ENCODE measurements at regions not wholly inside any gene's neighbourhood (a gene's known extent, or its start where the extent isn't known, plus 50 kb on each side); places are given as distances from the start of the nearest gene placed in this dataset.

DNA sequence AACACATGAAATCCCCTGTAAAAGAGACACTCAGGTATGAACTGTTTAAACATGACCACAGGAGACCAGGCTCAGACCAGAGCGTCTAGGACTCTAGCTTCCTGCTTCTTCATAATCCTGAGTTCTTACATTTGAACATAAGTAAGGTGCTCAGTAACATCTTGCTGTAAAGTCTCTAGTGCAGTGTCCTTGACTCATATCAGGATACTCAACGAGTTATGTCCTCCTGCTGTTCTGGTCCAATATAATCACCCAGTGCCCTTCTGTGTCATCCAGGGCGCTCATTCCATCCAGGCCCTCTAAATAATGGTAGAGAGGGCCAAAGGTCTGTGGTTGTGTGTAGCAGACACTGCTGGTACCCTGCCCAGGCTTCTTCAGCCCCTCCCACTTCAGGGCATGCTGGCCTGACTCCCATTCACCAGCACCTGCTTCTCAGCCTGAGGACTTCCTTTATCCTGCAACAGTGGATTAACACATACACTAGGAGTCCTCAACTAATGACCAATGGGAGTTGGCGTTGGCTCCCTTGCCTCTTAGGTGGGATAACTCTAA is 66.8 kb upstream of the MOCS1 start:
- DNase-seq: no peak
- H3K4me3 Mint-ChIP-seq: no peak overlapping the region
- peaks cover 32% of the 10 kb centered on the region for H3K27me3 Mint-ChIP-seq (ENCODE audit: insufficient read depth)
- peaks cover 38% of the 10 kb centered on the region for H3K9me3 ChIP-seq (ENCODE audit: control insufficient read depth, low read length)
- H3K4me1 ChIP-seq (ENCODE audit: control insufficient read depth, insufficient read depth, low read length): no peaks in the 10 kb centered on the region
- H3K27me3 ChIP-seq (ENCODE audit: control insufficient read depth, insufficient read depth, low read length, poor library complexity, severe bottlenecking): peaks cover 6% of the 10 kb centered on the region
- WGBS, 2 experiments (ENCODE audit: insufficient coverage in 1 of 2, insufficient read length in 1 of 2): 88 to 96% methylated on average over 3 to 4 of the region's 4 CpGs
- H3K4me3 ChIP-seq (ENCODE audit: low read length): no peak overlapping the region
- no peak overlapping the region for H3K9ac ChIP-seq (ENCODE audit: extremely low read depth, low read length, poor library complexity, severe bottlenecking)
- no peaks in the 10 kb centered on the region for H3K36me3 ChIP-seq (ENCODE audit: control insufficient read depth, insufficient read depth, low read length)
- H3K9me3 Mint-ChIP-seq: peaks cover 33% of the 10 kb centered on the region
- TF ChIP-seq, protein P1, sequence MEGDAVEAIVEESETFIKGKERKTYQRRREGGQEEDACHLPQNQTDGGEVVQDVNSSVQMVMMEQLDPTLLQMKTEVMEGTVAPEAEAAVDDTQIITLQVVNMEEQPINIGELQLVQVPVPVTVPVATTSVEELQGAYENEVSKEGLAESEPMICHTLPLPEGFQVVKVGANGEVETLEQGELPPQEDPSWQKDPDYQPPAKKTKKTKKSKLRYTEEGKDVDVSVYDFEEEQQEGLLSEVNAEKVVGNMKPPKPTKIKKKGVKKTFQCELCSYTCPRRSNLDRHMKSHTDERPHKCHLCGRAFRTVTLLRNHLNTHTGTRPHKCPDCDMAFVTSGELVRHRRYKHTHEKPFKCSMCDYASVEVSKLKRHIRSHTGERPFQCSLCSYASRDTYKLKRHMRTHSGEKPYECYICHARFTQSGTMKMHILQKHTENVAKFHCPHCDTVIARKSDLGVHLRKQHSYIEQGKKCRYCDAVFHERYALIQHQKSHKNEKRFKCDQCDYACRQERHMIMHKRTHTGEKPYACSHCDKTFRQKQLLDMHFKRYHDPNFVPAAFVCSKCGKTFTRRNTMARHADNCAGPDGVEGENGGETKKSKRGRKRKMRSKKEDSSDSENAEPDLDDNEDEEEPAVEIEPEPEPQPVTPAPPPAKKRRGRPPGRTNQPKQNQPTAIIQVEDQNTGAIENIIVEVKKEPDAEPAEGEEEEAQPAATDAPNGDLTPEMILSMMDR (conservative IDR thresholded peaks at IDR 0.05): no peak
- H3K4me1 Mint-ChIP-seq: peaks cover 6% of the 10 kb centered on the region
- no peak overlapping the region for H3K27ac Mint-ChIP-seq
- no peak overlapping the region for H3K27ac ChIP-seq (ENCODE audit: low read depth, low read length)
- no peaks in the 10 kb centered on the region for H3K36me3 Mint-ChIP-seq (ENCODE audit: low read depth)

DNA sequence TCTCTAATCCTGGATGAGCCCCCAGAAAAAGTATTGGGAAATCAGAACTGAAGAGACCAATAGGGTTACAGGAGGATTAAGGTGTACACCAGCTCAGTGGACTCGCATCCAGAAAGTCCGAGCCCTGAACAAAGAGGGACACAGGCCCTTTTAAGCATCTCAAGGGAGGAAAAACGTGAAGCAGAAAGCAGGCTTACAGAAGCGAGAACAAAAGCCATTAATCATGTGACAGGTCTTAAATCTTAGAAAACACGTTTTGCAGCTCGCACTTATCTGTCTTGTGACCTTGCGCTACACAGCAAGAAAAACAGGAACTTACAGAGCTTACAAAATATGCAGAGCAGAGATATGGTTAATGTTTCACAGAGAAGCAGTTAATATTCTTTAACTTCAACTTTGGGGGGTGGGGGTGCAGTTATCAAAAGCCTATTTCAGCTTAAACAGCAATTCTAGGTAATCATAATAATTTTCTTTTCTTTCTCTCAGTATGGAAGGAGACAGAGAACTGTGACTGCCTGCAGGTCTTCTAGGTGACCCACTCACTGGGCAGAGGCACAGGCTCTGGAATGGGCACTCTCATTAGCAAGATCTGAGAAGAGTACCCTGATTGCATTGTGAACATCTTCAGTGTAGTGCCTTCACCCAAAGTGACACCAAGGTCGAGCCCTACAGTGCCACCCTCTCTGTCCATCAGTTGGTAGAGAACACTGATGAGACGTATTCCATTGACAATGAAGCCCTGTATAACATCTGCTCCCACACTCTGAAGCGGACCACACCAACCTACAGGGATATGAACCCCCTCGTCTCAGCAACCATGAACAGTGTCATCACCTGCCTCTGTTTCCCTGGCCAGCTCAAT is 65.0 kb upstream of the MOCS1 start:
- TF ChIP-seq, protein P1 (conservative IDR thresholded peaks at IDR 0.05): no peak

DNA sequence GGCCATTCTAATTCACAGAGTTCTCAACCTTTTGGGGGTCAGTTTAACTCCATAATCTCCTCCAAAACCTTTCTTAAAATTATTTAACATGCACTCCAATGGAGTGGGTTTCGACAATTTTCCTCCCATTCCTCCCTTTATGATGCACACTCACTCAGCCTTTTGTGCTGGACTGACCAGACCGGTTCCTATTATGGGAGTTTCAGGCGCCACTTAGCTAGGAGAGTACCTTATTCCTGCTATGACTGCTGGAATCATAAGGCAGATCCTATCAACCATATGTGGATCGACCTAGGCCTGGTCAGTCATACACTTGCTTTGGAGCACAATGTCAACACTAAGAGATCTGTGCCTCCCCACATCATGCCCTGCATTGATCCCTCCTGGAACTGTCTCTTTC is 63.9 kb upstream of the MOCS1 start:
- Mint-ChIP-seq H3K4me3 (no peak overlapping the region), H3K4me1 (no peaks in the 10 kb centered on the region), H3K27ac (no peak overlapping the region), H3K27me3 (ENCODE audit: insufficient read depth) (peaks cover 21% of the 10 kb centered on the region), H3K36me3 (ENCODE audit: low read depth) (no peaks in the 10 kb centered on the region), H3K9me3 (peaks cover 41% of the 10 kb centered on the region)
- TF ChIP-seq, protein P1 (conservative IDR thresholded peaks at IDR 0.05): no peak
- H3K36me3 ChIP-seq (ENCODE audit: control insufficient read depth, insufficient read depth, low read length): no peaks in the 10 kb centered on the region
- H3K4me1 ChIP-seq (ENCODE audit: control insufficient read depth, insufficient read depth, low read length): no peaks in the 10 kb centered on the region
- WGBS, 2 experiments (ENCODE audit: insufficient coverage in 1 of 2, insufficient read length in 1 of 2): 91 to 94% methylated on average over 4 of the region's 4 CpGs
- H3K4me3 ChIP-seq (ENCODE audit: low read length): no peak overlapping the region
- DNase-seq: no peak
- H3K9ac ChIP-seq (ENCODE audit: extremely low read depth, low read length, poor library complexity, severe bottlenecking): no peak overlapping the region
- peaks cover 9% of the 10 kb centered on the region for H3K27me3 ChIP-seq (ENCODE audit: control insufficient read depth, insufficient read depth, low read length, poor library complexity, severe bottlenecking)
- H3K9me3 ChIP-seq (ENCODE audit: control insufficient read depth, low read length): peaks cover 54% of the 10 kb centered on the region
- no peak overlapping the region for H3K27ac ChIP-seq (ENCODE audit: low read depth, low read length)

More for the DNA sequence above, 65.0 kb upstream of the MOCS1 start:
- H3K4me3 Mint-ChIP-seq: no peak overlapping the region
- H3K4me1 Mint-ChIP-seq: peaks cover 4% of the 10 kb centered on the region
- Histone ChIP-seq H3K36me3 (ENCODE audit: control insufficient read depth, insufficient read depth, low read length) (no peaks in the 10 kb centered on the region), H3K9me3 (ENCODE audit: control insufficient read depth, low read length) (peaks cover 49% of the 10 kb centered on the region), H3K27me3 (ENCODE audit: control insufficient read depth, insufficient read depth, low read length, poor library complexity, severe bottlenecking) (peaks cover 9% of the 10 kb centered on the region), H3K4me3 (ENCODE audit: low read length) (no peak overlapping the region), H3K4me1 (ENCODE audit: control insufficient read depth, insufficient read depth, low read length) (no peaks in the 10 kb centered on the region), H3K27ac (ENCODE audit: low read depth, low read length) (no peak overlapping the region), H3K9ac (ENCODE audit: extremely low read depth, low read length, poor library complexity, severe bottlenecking) (no peak overlapping the region)
- H3K27ac Mint-ChIP-seq: no peak overlapping the region
- no peak for DNase-seq
- H3K36me3 Mint-ChIP-seq (ENCODE audit: low read depth): no peaks in the 10 kb centered on the region
- H3K27me3 Mint-ChIP-seq (ENCODE audit: insufficient read depth): peaks cover 29% of the 10 kb centered on the region
- H3K9me3 Mint-ChIP-seq: peaks cover 36% of the 10 kb centered on the region
- WGBS, 2 experiments (ENCODE audit: insufficient coverage in 1 of 2, insufficient read length in 1 of 2): 89 to 90% methylated on average over 9 to 11 of the region's 11 CpGs

Measured in endodermal cell (in vitro differentiated cells).